HG02763 (cell line): ENCODE measurements at regions not wholly inside any gene's neighbourhood (a gene's known extent, or its start where the extent isn't known, plus 50 kb on each side); places are given as distances from the start of the nearest gene placed in this dataset.

Experiments
- ATAC-seq: cut with Tn5 transposase; IDR thresholded peaks from one replicate; pipeline ENCODE4 v1.9.1; 2021; ENCODE audit warnings: mild to moderate bottlenecking, moderate library complexity; ENCODE audit not compliant: unreplicated experiment

- ATAC-seq = no peak
Observed at GRCh38 chr16:86087011-86087895, 188.3 kb downstream of the IRF8 start.

- ATAC-seq = no peak
Observed at GRCh38 chr16:86087896-86088230, 188.9 kb downstream of the IRF8 start.

- no peak for ATAC-seq
Observed at GRCh38 chr16:86088287-86088686, 189.3 kb downstream of the IRF8 start.

- ATAC-seq = no peak
Observed at GRCh38 chr16:86088816-86089215, 189.9 kb downstream of the IRF8 start.

GRCh38 chr16:86089334-86089900 lies 190.5 kb downstream of the IRF8 start:
- ATAC-seq = no peak

GRCh38 chr16:86089991-86090390 lies 191.0 kb downstream of the IRF8 start:
- no peak for ATAC-seq

GRCh38 chr16:86090461-86091170 lies 191.7 kb downstream of the IRF8 start:
- ATAC-seq = no peak

GRCh38 chr16:86091976-86092375 lies 193.0 kb downstream of the IRF8 start:
- no peak for ATAC-seq

GRCh38 chr16:86092586-86093480 lies 193.9 kb downstream of the IRF8 start:
- no peak for ATAC-seq

GRCh38 chr16:86093801-86094750 lies 195.1 kb downstream of the IRF8 start:
- ATAC-seq = no peak

- ATAC-seq = no peak
Observed at GRCh38 chr16:86095131-86095752, 196.3 kb downstream of the IRF8 start.

- no peak for ATAC-seq
Observed at GRCh38 chr16:86095906-86096485, 197.0 kb downstream of the IRF8 start.

GRCh38 chr16:86096850-86097249 lies 197.9 kb downstream of the IRF8 start:
- no peak for ATAC-seq

- no peak for ATAC-seq
Observed at GRCh38 chr16:86099326-86099725, 200.4 kb downstream of the IRF8 start.

- ATAC-seq = no peak
Observed at GRCh38 chr16:86100205-86101136, 201.5 kb downstream of the IRF8 start.

- no peak for ATAC-seq
Observed at GRCh38 chr16:86101137-86101896, 202.4 kb downstream of the IRF8 start.

- no peak for ATAC-seq
Observed at GRCh38 chr16:86101897-86102157, 202.9 kb downstream of the IRF8 start.
